ENCODE measurements at regions not wholly inside any gene's neighbourhood (a gene's known extent, or its start where the extent isn't known, plus 50 kb on each side); places are given as distances from the start of the nearest gene placed in this dataset.
"Not testable (repeated sequence)": the region's sequence is repeated elsewhere in the genome, so short reads cannot be mapped to it uniquely, and the experiment has no call there.

- DNase-seq (ENCODE audit: low spot score), result no peak
Measured at GRCh38 chr2:226169751-226170581, 629.7 kb downstream of the IRS1 start.

DNA sequence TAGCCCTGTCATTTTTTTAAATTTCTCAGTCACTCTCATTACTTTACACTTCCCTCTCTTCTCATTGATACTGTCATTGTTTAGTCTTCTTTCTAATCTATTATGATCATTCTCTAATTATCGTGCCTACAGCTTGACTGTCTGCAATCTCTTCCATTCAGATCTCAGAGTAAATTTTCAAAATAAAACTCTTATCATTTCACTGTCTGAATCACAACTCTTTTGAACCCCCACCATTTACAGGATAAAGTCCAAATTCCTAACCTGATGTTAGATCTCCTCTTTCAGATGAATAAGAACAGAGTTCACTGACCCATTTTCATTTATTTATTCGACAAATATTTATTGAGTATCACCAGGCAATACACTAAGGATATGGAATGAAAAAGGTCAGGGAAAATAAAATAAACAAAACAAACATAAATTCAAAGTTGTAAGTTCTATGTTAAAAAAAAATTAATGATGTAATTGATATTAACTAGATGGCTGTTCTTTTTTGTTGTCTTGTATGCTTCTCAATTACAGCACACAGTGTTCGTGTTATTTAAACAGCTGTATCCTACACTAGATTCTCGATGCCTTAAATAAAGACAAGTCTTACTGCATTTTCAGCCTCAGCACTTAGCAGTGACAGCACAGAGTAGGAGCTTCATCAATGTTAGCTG, 631.0 kb downstream of the IRS1 start:
- no peak for DNase-seq (ENCODE audit: low spot score)

- DNase-seq (ENCODE audit: low spot score), result no peak
Measured at GRCh38 chr2:226164512-226164911, 635.1 kb downstream of the IRS1 start.

- DNase-seq (ENCODE audit: low spot score), result not testable (repeated sequence)
Measured at GRCh38 chr2:226160617-226161016, 639.0 kb downstream of the IRS1 start.

- no peak for DNase-seq (ENCODE audit: low spot score)
Measured at GRCh38 chr2:226159875-226160479, 639.6 kb downstream of the IRS1 start.

GRCh38 chr2:226158940-226159339, 640.7 kb downstream of the IRS1 start:
- no peak for DNase-seq (ENCODE audit: low spot score)

DNA sequence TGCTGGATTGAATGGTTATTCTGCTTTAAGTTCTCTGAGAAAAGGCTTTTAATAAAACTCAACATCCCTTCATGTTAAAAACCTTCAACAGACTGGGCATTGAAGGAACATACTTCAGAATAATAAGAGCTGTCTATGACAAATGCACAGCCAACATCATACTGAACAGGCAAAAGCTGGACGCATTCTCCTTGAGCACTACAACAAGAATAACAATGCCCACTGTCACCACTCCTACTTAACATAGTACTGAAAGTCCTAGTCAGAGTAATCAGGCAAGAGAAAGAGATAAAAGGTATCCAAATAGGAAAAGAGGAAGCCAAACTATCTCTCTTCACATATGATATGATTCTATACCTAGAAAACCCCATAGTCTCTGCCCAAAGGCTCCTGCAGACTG, 641.4 kb downstream of the IRS1 start:
- DNase-seq (ENCODE audit: low spot score), result no peak

GRCh38 chr2:226155093-226155875, 644.3 kb downstream of the IRS1 start:
- no peak for DNase-seq (ENCODE audit: low spot score)

DNA sequence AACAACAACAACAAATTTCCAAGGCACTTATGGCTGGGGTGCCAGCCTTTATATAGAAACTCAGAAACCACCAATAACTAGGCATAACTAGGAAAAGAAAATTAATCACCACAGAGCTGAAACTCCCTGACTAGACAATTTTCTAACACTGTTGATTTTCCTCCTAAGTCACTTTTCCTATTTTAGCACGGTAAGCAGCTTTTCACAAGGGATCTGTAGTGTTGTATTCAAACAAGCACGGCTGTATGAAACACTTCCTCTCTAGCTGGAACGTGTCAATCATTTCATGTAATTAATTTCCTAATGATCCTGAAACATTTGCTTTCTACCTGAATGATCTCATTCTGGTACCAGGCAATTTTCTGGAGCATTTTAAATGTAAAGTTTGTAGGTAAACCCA, 645.0 kb downstream of the IRS1 start:
- no peak for DNase-seq (ENCODE audit: low spot score)

GRCh38 chr2:226153553-226153952, 646.1 kb downstream of the IRS1 start:
- no peak for DNase-seq (ENCODE audit: low spot score)

DNA sequence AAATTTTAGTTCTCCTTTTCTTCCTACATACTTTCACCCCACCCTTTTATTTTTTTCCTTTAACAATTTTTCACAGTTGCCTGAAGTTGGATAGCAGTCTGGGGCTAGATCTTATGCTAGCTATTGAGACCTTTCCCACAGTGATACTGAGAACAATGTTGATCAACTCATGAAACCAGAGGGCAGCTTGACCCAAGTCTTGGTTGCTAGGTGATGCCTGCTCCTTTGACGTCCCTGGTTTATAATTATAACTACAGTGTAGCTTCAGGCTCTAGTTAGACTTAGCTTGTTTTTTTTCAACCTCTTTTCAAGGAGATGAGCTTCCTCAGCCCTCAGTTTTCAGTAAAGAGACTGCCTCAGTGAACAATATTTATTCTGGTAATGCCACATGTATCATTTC, 648.5 kb downstream of the IRS1 start:
- no peak for DNase-seq (ENCODE audit: low spot score)

DNA sequence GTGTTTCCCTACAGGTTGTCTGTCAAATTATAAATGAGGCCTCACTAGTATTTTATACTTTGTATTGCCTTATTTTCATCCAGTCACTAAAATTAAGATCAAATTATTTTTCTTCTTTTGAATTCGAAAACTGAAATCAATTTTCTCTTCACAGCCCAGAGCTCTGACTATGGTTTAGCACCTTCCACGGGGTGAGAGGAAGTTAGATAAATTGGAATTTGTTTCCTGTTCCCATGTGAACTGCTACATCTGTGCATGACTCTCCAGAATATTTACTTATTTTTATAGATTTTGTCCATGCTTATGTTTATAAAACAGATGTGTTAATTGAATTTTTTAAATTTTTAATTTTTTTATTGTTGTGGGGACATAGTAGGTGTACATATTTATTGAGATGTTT, 656.5 kb downstream of the IRS1 start:
- no peak for DNase-seq (ENCODE audit: low spot score)

DNA sequence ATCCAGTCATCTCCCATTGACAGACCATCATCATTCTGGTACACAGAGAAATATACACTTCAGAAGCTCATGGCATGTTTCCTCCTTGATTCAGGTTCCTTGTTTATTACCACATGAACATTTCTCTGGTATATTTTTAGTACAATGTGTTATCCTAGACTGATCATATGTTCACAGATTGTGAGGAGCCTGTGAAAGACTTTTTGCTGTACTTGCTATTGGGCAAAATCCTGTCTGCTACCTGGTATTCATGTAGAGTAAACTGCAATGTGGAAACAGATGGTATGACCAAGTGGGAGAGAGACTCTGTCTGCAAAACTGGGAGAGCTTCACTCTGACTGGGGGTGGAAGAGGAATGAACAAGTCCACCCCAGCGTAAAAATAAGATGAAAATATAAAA, 657.2 kb downstream of the IRS1 start:
- no peak for DNase-seq (ENCODE audit: low spot score)

DNA sequence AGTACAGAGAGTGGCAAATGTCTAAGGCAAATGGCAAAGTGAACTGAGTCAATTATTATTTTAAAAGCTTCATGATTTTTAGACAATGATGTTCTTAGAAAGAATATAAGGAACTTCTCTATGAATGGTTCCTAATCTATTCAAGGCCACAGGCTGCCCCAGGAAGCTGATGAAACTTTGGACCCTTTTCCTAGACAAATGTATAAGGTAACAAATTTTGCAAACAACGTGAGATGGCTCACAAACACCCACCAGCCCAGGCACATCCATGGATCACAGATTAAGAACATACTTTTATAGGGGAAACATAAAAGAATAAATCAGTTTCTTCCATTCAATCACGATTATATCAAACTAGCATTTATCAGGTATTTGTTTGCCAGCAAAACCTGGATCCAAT, 659.0 kb downstream of the IRS1 start:
- no peak for DNase-seq (ENCODE audit: low spot score)

DNA sequence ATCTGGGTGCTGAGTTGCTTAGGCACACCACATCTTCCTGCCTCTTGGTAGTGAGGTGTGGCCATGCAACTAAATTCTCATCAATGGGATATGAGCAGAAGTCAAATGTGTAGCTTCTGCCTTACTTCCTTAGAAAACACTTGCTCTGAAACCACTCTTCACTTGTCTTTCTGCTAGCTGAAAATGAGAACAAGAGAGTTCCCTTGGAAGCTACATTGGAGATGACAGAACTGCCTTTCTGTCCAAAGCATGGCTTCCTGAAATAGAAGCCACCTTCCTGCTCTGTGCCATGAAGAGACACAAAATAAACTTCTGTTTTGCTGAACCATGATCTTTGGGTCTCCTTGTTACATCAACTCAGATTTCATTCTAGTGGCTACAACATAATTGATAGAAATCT, 659.9 kb downstream of the IRS1 start:
- DNase-seq (ENCODE audit: low spot score), result no peak

GRCh38 chr2:226137201-226137811, 662.3 kb downstream of the IRS1 start:
- no peak for DNase-seq (ENCODE audit: low spot score)

- no peak for DNase-seq (ENCODE audit: low spot score)
Measured at GRCh38 chr2:226136739-226137138, 662.9 kb downstream of the IRS1 start.

DNA sequence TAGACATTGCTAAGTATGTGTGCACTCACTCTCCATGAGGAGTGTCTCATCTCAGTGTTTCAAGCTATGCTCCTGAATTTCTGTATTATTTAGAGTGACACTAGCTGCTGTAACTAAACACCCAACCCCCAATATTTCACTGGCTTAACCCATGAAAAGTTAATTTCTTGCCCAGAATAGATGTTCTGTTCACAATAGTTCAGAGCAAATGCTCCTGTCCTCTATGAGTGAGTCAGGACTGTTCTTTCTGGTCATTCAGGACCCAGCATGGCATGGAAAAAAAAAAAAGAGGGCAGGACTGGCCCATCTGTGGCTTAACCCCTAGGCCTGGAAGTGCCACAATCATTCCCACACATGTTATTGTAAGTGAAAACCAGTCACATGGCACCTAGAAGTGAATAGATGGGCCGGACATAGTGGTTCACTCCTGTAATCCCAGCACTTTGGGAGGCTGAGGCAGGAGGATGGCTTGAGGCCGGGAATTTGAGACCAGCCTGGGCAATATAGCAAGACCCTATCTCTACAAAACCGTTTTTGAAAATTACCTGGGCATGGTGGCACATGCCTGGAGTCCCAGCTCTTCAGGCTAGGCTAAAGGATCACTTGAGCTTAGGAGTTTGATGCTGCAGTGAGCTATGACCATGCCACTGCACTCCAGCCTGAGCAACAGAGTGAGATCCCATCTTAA, 663.6 kb downstream of the IRS1 start:
- DNase-seq (ENCODE audit: low spot score), result no peak

DNA sequence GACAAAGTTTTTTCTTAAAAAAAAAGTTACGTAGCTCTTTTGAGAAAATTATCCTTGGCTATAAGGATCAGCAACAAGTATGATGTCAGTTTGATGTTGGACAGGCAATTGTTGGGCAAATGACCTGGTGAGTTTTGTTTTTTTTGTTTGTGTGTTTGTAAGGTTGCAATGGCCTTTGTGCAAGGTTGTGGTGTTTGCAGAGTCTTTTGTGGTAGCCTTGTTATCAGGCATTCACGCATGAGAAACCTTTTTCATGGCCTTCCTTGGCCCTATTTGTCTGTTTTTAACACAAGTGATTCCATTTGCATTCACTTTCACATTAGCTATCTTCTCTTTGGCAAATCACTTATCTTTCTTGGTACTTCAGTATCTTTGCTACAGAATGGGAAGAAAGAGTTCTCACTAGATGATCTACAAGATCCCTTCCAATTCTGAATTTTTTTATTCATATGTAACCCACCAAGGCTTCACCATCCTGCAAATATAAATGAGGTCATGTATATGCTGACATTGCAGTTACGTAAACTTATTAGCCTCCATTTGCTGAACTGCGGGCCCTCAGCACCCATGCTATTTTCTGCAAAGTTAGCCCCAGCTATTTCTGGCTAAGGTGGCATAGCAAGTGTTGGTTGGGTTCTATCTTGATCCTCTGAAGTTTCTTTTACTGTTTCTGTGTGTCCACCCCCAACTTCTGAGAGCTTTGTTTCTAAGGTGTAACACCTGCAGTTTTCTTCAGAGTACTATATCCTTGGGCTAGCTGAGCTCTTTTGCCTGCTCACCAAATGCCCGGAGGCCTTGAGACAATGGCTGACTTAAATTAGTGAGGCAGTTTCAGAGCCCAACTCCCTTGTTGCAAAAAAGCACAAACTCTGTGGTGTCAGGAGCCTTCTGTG, 667.1 kb downstream of the IRS1 start:
- DNase-seq (ENCODE audit: low spot score), result no peak

DNA sequence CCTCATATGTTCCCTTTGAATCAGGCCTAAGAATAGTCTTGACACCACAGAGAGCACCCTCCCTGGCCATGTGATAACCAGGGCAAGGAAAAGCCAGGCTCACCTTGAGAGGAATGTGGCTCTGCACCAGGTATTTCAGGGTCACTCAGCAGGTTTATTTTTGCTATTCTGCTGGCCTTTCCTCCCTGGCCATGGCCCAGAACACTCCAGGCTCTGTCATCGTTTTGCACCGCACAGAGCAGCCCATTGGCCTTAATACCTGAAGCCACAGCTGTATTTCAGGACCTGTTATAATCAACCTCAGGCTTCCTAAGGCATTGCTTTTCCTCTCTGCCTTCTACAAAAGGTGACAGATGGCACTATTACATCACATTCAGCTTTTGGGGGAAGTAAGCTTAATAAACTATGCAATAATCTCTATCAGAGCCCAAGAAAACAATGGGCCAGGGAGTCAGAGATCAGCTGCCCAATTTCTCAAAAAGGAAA, 668.3 kb downstream of the IRS1 start:
- no peak for DNase-seq (ENCODE audit: low spot score)

All from H4 (cell line).